Left lung (tissue), 4 donors: ENCODE measurements at regions not wholly inside any gene's neighbourhood (a gene's known extent, or its start where the extent isn't known, plus 50 kb on each side); places are given as distances from the start of the nearest gene placed in this dataset.

Source experiments
- ATAC-seq: fragments of 200-7000 bp; cut with Tn5 transposase; one replicate; pipeline ENCODE4 v1.9.1; 2020; ENCODE audit warnings: moderate library complexity
- DNase-seq, 4 donors: peaks; one replicate each; pipeline ENCODE4 v3.0.0-alpha.2; 2013 to 2020
- H3K27ac ChIP-seq, 2 donors: fragments of 200-600 bp; sonication (generic) in 1 of 2; one replicate each; pipeline versions ENCODE4 v1.5.0 to v1.8.0; 2020 to 2021
- H3K27me3 ChIP-seq, 2 donors: fragments of 200-600 bp; sonication (generic) in 1 of 2; one replicate each; pipeline versions ENCODE4 v1.5.0 to v1.8.0; 2020 to 2021
- H3K36me3 ChIP-seq, 2 donors: fragments of 200-600 bp; sonication (generic) in 1 of 2; one replicate each; pipeline versions ENCODE4 v1.5.0 to v1.8.0; 2020 to 2021
- H3K4me1 ChIP-seq, 2 donors: fragments of 200-600 bp; one replicate each; pipeline ENCODE4 v1.8.0; 2021
- H3K4me3 ChIP-seq, 2 donors: fragments of 200-600 bp; sonication (generic) in 1 of 2; one replicate each; pipeline versions ENCODE4 v1.5.0 to v1.8.0; 2020 to 2021; ENCODE audit warnings: mild to moderate bottlenecking in 1 of 2
- H3K9me3 ChIP-seq, 2 donors: fragments of 200-600 bp; sonication (generic) in 1 of 2; one replicate each; pipeline versions ENCODE4 v1.5.0 to v1.8.0; 2020 to 2021
- CTCF ChIP-seq, 2 donors: fragments of 200-600 bp; sonication (generic) in 1 of 2; IDR thresholded peaks; one replicate each; pipeline versions ENCODE4 v1.5.0 to v1.8.0; 2021; ENCODE audit warnings: antibody characterized with exemption in 2 of 2
- intact Hi-C, 2 donors: fragments of 100-400 bp; cut with DNase I; formaldehyde crosslinking; loops; one replicate each; pipeline versions ENCODE4 v1.11.2 to v1.14.2; 2022
- donor health status: DM: no; HTN: yes; CAD: no.
- donor health status: DM: no; HTN: no; CAD: no.

GRCh38 chr21:41636636-41637630 lies 129.0 kb upstream of the TMPRSS2 start:
- H3K27me3 ChIP-seq = peaks cover 0 to 3% of the 10 kb centered on the region in 2 donors
- no peak for TF ChIP-seq CTCF (IDR thresholded peaks at IDR 0.05)
- no peak overlapping the region for H3K4me3 ChIP-seq
- intact Hi-C loops = no loop called here
- H3K27ac ChIP-seq = no peak overlapping the region
- ATAC-seq (no peak), DNase-seq (no peak)
- no peaks in the 10 kb centered on the region for H3K4me1 ChIP-seq
- peaks cover 0 to 7% of the 10 kb centered on the region in 2 donors for H3K9me3 ChIP-seq
- no peaks in the 10 kb centered on the region for H3K36me3 ChIP-seq

- no peaks in the 10 kb centered on the region for H3K27me3 ChIP-seq
- TF ChIP-seq CTCF (IDR thresholded peaks at IDR 0.05) = no peak
- ATAC-seq = no peak
- H3K27ac ChIP-seq = no peak overlapping the region
- no peaks in the 10 kb centered on the region for H3K4me1 ChIP-seq
- H3K4me3 ChIP-seq = no peak overlapping the region
- no peak for DNase-seq
- peaks cover 0 to 7% of the 10 kb centered on the region in 2 donors for H3K9me3 ChIP-seq
- intact Hi-C loops = no loop called here
- no peaks in the 10 kb centered on the region for H3K36me3 ChIP-seq
Observed at GRCh38 chr21:41635874-41636273, 127.9 kb upstream of the TMPRSS2 start.

- H3K4me3 ChIP-seq = no peak overlapping the region
- intact Hi-C loops = no loop called here
- no peaks in the 10 kb centered on the region for H3K27me3 ChIP-seq
- DNase-seq (no peak), ATAC-seq (no peak)
- peaks cover 0 to 7% of the 10 kb centered on the region in 2 donors for H3K9me3 ChIP-seq
- no peaks in the 10 kb centered on the region for H3K4me1 ChIP-seq
- no peak for TF ChIP-seq CTCF (IDR thresholded peaks at IDR 0.05)
- no peak overlapping the region for H3K27ac ChIP-seq
- no peaks in the 10 kb centered on the region for H3K36me3 ChIP-seq
Observed at GRCh38 chr21:41634858-41635257, 126.9 kb upstream of the TMPRSS2 start.

GRCh38 chr21:41634211-41634694 lies 126.3 kb upstream of the TMPRSS2 start:
- intact Hi-C loops = no loop called here

More at GRCh38 chr21:41634211-41634694, 126.3 kb upstream of the TMPRSS2 start:
- Histone ChIP-seq H3K36me3 (no peaks in the 10 kb centered on the region), H3K27me3 (no peaks in the 10 kb centered on the region), H3K4me3 (no peak overlapping the region), H3K9me3 (peaks cover 0 to 7% of the 10 kb centered on the region in 2 donors), H3K4me1 (no peaks in the 10 kb centered on the region), H3K27ac (no peak overlapping the region)
- DNase-seq (peak in 1 of 4 donors; percentile 63), ATAC-seq (peak; percentile 80)
- TF ChIP-seq CTCF (IDR thresholded peaks at IDR 0.05) = no peak
